HG02938 (cell line): ENCODE measurements at regions not wholly inside any gene's neighbourhood (a gene's known extent, or its start where the extent isn't known, plus 50 kb on each side); places are given as distances from the start of the nearest gene placed in this dataset.
"Not testable (repeated sequence)": the region's sequence is repeated elsewhere in the genome, so short reads cannot be mapped to it uniquely, and the experiment has no call there.

Source experiments
- ATAC-seq: cut with Tn5 transposase; IDR thresholded peaks from one replicate; pipeline ENCODE4 v1.9.1; 2021; ENCODE audit warnings: mild to moderate bottlenecking, moderate library complexity; ENCODE audit not compliant: unreplicated experiment

- ATAC-seq, result no peak
Observed at GRCh38 chr21:15199414-15200383, 134.9 kb upstream of the NRIP1 start.

GRCh38 chr21:15203740-15204139, 138.9 kb upstream of the NRIP1 start:
- ATAC-seq, result no peak

- ATAC-seq, result no peak
Observed at GRCh38 chr21:15204140-15204969, 139.6 kb upstream of the NRIP1 start.

- no peak for ATAC-seq
Observed at GRCh38 chr21:15204970-15205286, 140.1 kb upstream of the NRIP1 start.

GRCh38 chr21:15206514-15206913, 141.7 kb upstream of the NRIP1 start:
- ATAC-seq, result peak; percentile 89

GRCh38 chr21:15207231-15207630, 142.4 kb upstream of the NRIP1 start:
- ATAC-seq, result no peak

GRCh38 chr21:15207635-15208370, 143.0 kb upstream of the NRIP1 start:
- ATAC-seq, result no peak

- no peak for ATAC-seq
Observed at GRCh38 chr21:15208786-15209185, 144.0 kb upstream of the NRIP1 start.

- ATAC-seq, result no peak
Observed at GRCh38 chr21:15209224-15209623, 144.4 kb upstream of the NRIP1 start.

GRCh38 chr21:15210235-15210678, 145.5 kb upstream of the NRIP1 start:
- no peak for ATAC-seq

GRCh38 chr21:15211491-15212133, 146.8 kb upstream of the NRIP1 start:
- ATAC-seq, result no peak

- no peak for ATAC-seq
Observed at GRCh38 chr21:15212206-15212605, 147.4 kb upstream of the NRIP1 start.

- not testable (repeated sequence) for ATAC-seq
Observed at GRCh38 chr21:15218476-15218875, 153.7 kb upstream of the NRIP1 start.

GRCh38 chr21:15219039-15219438, 154.2 kb upstream of the NRIP1 start:
- ATAC-seq, result no peak

- no peak for ATAC-seq
Observed at GRCh38 chr21:15219894-15220293, 155.1 kb upstream of the NRIP1 start.

GRCh38 chr21:15221799-15222386, 157.1 kb upstream of the NRIP1 start:
- ATAC-seq, result no peak

GRCh38 chr21:15222707-15223106, 157.9 kb upstream of the NRIP1 start:
- ATAC-seq, result no peak

- ATAC-seq, result no peak
Observed at GRCh38 chr21:15224346-15225086, 159.7 kb upstream of the NRIP1 start.

- no peak for ATAC-seq
Observed at GRCh38 chr21:15227919-15228318, 163.1 kb upstream of the NRIP1 start.

- no peak for ATAC-seq
Observed at GRCh38 chr21:15229390-15229789, 164.6 kb upstream of the NRIP1 start.
